Astrocyte (in vitro differentiated cells and primary cell): ENCODE measurements at regions not wholly inside any gene's neighbourhood (a gene's known extent, or its start where the extent isn't known, plus 50 kb on each side); places are given as distances from the start of the nearest gene placed in this dataset.

Experiments
- DNase-seq: peaks from one replicate; pipeline ENCODE4 v3.0.0-alpha.2; 2010; ENCODE audit warnings: low read depth
- FAIRE-seq: peaks from 2 replicates; lab custom pipeline; 2011; peaks lifted over from hg19 to GRCh38; lab: Jason Lieb, UNC
- H2AFZ ChIP-seq: 2 replicates; pipeline ENCODE4 v1.6.0; 2012; ENCODE audit warnings: low read depth, low read length, inconsistent platforms
- H3K27ac ChIP-seq: 2 replicates; pipeline ENCODE4 v1.5.1; 2011; ENCODE audit warnings: low read depth, low read length, inconsistent platforms
- H3K27me3 ChIP-seq: 2 replicates; pipeline ENCODE4 v1.6.0; 2011; ENCODE audit warnings: low read length, inconsistent platforms; ENCODE audit not compliant: insufficient read depth
- H3K36me3 ChIP-seq: 2 replicates; pipeline ENCODE4 v1.5.1; 2011; ENCODE audit warnings: low read length, inconsistent platforms; ENCODE audit not compliant: insufficient read depth
- H3K4me1 ChIP-seq: 2 replicates; pipeline ENCODE4 v1.5.1; 2011; ENCODE audit warnings: low read length, inconsistent platforms; ENCODE audit not compliant: insufficient read depth
- H3K4me2 ChIP-seq: 2 replicates; pipeline ENCODE4 v1.6.0; 2012; ENCODE audit warnings: low read length, inconsistent platforms
- H3K4me3 ChIP-seq: 2 replicates; pipeline ENCODE4 v1.5.1; 2011; ENCODE audit warnings: low read depth, mild to moderate bottlenecking, low read length, inconsistent platforms; ENCODE audit not compliant: insufficient read depth
- H3K79me2 ChIP-seq: 2 replicates; pipeline ENCODE4 v1.6.0; 2012; ENCODE audit warnings: mild to moderate bottlenecking, low read length, inconsistent platforms; ENCODE audit not compliant: insufficient read depth
- H3K9ac ChIP-seq: 2 replicates; pipeline ENCODE4 v1.6.0; 2012; ENCODE audit warnings: mild to moderate bottlenecking, low read length, inconsistent platforms
- H3K9me3 ChIP-seq: 2 replicates; pipeline ENCODE4 v1.5.1; 2012; ENCODE audit warnings: low read depth, mild to moderate bottlenecking, low read length, inconsistent platforms; ENCODE audit not compliant: insufficient read depth
- H4K20me1 ChIP-seq: 2 replicates; pipeline ENCODE4 v1.6.0; 2012; ENCODE audit warnings: low read length, inconsistent platforms; ENCODE audit not compliant: insufficient read depth
- H3K27ac Mint-ChIP-seq: one replicate; pipeline ENCODE4 v1.8.0; 2021; ENCODE audit warnings: mild to moderate bottlenecking, mixed read lengths; ENCODE audit not compliant: unreplicated experiment
- H3K27me3 Mint-ChIP-seq: one replicate; pipeline ENCODE4 v1.8.0; 2021; ENCODE audit warnings: low read depth, mixed read lengths; ENCODE audit not compliant: unreplicated experiment
- H3K36me3 Mint-ChIP-seq: one replicate; pipeline ENCODE4 v1.8.0; 2021; ENCODE audit warnings: low read depth, mixed read lengths; ENCODE audit not compliant: unreplicated experiment
- H3K4me1 Mint-ChIP-seq: one replicate; pipeline ENCODE4 v1.8.0; 2021; ENCODE audit warnings: low read depth, mixed read lengths; ENCODE audit not compliant: unreplicated experiment
- H3K4me3 Mint-ChIP-seq: one replicate; pipeline ENCODE4 v1.8.0; 2021; ENCODE audit warnings: mild to moderate bottlenecking, moderate library complexity, mixed read lengths; ENCODE audit not compliant: unreplicated experiment
- H3K9me3 Mint-ChIP-seq: one replicate; pipeline ENCODE4 v1.8.0; 2021; ENCODE audit warnings: mild to moderate bottlenecking, mixed read lengths; ENCODE audit not compliant: unreplicated experiment
- EZH2 ChIP-seq: IDR thresholded peaks from 2 replicates; pipeline ENCODE4 v1.6.1; 2012; ENCODE audit warnings: mild to moderate bottlenecking, low read length, inconsistent platforms; ENCODE audit not compliant: insufficient read depth
- TF ChIP-seq, protein P1 (sequence below): IDR thresholded peaks from 2 replicates; pipeline ENCODE4 v1.5.1; 2011; ENCODE audit warnings: low read depth, mild to moderate bottlenecking, inconsistent platforms, low read length, moderate library complexity; ENCODE audit not compliant: insufficient read depth

DNA sequence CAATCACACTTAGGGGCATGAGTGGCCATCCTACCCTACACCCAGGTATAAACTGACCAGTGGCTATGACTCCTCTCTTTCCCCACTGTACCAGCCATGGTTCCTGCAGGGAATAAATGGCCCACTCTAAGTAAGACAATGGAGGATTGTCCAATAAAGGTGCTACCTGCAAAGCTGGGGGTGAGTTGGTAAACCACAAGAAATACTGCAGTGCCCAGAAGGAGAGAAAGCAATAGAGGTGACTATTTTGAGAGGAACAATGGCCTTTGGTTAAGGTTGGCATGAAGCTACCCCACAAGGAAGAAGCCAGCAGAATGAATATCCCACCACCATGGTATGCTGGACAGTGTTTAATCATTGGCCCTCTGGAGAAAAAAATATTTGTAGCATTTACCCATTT, 233.3 kb upstream of the ECI2 start:
- no peak for TF ChIP-seq EZH2
- TF ChIP-seq, protein P1, sequence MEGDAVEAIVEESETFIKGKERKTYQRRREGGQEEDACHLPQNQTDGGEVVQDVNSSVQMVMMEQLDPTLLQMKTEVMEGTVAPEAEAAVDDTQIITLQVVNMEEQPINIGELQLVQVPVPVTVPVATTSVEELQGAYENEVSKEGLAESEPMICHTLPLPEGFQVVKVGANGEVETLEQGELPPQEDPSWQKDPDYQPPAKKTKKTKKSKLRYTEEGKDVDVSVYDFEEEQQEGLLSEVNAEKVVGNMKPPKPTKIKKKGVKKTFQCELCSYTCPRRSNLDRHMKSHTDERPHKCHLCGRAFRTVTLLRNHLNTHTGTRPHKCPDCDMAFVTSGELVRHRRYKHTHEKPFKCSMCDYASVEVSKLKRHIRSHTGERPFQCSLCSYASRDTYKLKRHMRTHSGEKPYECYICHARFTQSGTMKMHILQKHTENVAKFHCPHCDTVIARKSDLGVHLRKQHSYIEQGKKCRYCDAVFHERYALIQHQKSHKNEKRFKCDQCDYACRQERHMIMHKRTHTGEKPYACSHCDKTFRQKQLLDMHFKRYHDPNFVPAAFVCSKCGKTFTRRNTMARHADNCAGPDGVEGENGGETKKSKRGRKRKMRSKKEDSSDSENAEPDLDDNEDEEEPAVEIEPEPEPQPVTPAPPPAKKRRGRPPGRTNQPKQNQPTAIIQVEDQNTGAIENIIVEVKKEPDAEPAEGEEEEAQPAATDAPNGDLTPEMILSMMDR: no peak
- H4K20me1 ChIP-seq: no peaks in the 10 kb centered on the region
- DNase-seq (no peak), FAIRE-seq (no peak)
- peaks cover 29% of the 10 kb centered on the region for H3K4me1 ChIP-seq
- H3K4me1 Mint-ChIP-seq: peaks cover 42% of the 10 kb centered on the region
- H3K9me3 Mint-ChIP-seq: no peaks in the 10 kb centered on the region
- H2AFZ ChIP-seq: no peak overlapping the region
- no peaks in the 10 kb centered on the region for H3K9me3 ChIP-seq
- no peak overlapping the region for H3K4me3 ChIP-seq
- no peaks in the 10 kb centered on the region for H3K36me3 ChIP-seq
- H3K27me3 Mint-ChIP-seq: no peaks in the 10 kb centered on the region
- no peak overlapping the region for H3K9ac ChIP-seq
- no peaks in the 10 kb centered on the region for H3K36me3 Mint-ChIP-seq
- no peaks in the 10 kb centered on the region for H3K27me3 ChIP-seq
- peak overlapping the region; percentile 96 for H3K27ac Mint-ChIP-seq
- no peak overlapping the region for H3K27ac ChIP-seq
- H3K79me2 ChIP-seq: no peaks in the 10 kb centered on the region
- no peak overlapping the region for H3K4me3 Mint-ChIP-seq
- no peak overlapping the region for H3K4me2 ChIP-seq

DNA sequence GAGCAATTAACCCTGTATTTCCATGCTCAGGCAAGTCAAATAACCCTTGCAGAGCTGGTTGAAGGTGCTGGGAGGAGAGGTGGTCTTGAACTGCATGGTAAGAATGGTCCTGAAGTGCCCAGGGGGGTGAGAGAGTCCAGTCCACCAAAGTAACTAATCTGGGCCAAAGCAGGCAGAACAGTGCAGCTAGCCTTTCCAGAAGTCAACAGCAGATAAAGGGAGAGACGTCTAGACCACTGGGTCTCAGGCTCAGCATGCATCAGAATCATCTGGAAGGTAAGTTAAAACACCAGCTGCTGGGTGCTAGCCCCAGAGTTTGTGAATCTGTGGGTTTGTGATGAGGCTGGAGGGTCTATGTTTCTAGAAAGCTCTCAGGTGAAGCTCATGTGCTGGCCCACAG, 232.3 kb upstream of the ECI2 start:
- H3K4me2 ChIP-seq: no peak overlapping the region
- Mint-ChIP-seq H3K27ac (no peak overlapping the region), H3K4me3 (no peak overlapping the region), H3K36me3 (no peaks in the 10 kb centered on the region), H3K4me1 (peaks cover 42% of the 10 kb centered on the region), H3K9me3 (no peaks in the 10 kb centered on the region), H3K27me3 (peaks cover 2% of the 10 kb centered on the region)
- TF ChIP-seq EZH2: no peak
- TF ChIP-seq, protein P1: no peak
- no peak overlapping the region for H3K9ac ChIP-seq
- no peak overlapping the region for H2AFZ ChIP-seq
- DNase-seq: no peak
- no peak overlapping the region for H3K4me3 ChIP-seq
- peaks cover 29% of the 10 kb centered on the region for H3K4me1 ChIP-seq
- H4K20me1 ChIP-seq: no peaks in the 10 kb centered on the region
- FAIRE-seq: no peak
- no peak overlapping the region for H3K27ac ChIP-seq
- H3K36me3 ChIP-seq: no peaks in the 10 kb centered on the region
- no peaks in the 10 kb centered on the region for H3K27me3 ChIP-seq
- no peaks in the 10 kb centered on the region for H3K9me3 ChIP-seq
- H3K79me2 ChIP-seq: no peaks in the 10 kb centered on the region

DNA sequence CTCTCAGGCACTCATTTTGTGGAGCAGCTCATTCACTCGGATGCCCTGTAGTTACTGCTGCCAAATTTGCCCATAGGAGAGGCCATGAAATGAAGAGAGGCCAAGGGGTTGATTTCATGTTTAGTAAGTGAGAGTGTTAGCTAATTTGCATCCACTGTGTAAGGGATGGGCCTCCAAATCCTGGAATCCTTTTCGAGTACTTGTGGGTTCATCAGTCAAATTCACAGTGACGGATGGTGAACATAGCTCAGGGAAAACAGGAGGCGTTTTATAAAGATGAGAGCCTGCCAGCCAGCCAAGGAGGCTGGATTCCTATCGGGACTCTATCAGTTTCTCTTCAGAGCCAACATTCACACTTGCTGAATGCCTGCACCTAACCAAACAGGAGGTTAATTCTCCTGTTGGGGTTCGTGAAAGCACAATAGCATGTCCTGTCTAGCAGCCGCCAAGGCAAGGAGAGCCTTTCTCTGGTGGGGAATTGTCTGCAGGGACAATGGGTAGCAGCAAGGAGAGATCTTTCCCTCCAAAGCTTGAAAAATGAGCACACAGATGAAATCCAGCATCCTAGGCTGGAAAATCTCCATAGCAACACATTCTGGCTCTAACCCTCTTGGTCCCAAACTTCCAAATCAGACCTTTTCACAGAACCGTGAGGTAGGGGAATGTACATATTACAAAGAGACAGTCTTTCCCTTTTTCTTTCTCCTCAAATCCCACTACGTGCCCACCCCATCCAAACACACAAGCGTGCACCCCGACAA, 231.4 kb upstream of the ECI2 start:
- Histone ChIP-seq H3K4me1 (peaks cover 27% of the 10 kb centered on the region), H3K27ac (no peak overlapping the region), H3K36me3 (no peaks in the 10 kb centered on the region), H3K9ac (no peak overlapping the region), H3K9me3 (no peaks in the 10 kb centered on the region), H3K4me2 (no peak overlapping the region), H4K20me1 (no peaks in the 10 kb centered on the region), H2AFZ (no peak overlapping the region), H3K79me2 (no peaks in the 10 kb centered on the region), H3K27me3 (no peaks in the 10 kb centered on the region), H3K4me3 (no peak overlapping the region)
- Mint-ChIP-seq H3K36me3 (no peaks in the 10 kb centered on the region), H3K27ac (no peak overlapping the region), H3K27me3 (peaks cover 2% of the 10 kb centered on the region), H3K4me3 (no peak overlapping the region), H3K4me1 (peaks cover 42% of the 10 kb centered on the region), H3K9me3 (no peaks in the 10 kb centered on the region)
- TF ChIP-seq EZH2: no peak
- TF ChIP-seq, protein P1: no peak
- FAIRE-seq (no peak), DNase-seq (peak; percentile 46)
